ENCODE measurements at regions not wholly inside any gene's neighbourhood (a gene's known extent, or its start where the extent isn't known, plus 50 kb on each side); places are given as distances from the start of the nearest gene placed in this dataset.

- no peaks in the 10 kb centered on the region for H3K9me3 ChIP-seq
- no peak overlapping the region for H3K27ac ChIP-seq
- TF ChIP-seq, protein P1, sequence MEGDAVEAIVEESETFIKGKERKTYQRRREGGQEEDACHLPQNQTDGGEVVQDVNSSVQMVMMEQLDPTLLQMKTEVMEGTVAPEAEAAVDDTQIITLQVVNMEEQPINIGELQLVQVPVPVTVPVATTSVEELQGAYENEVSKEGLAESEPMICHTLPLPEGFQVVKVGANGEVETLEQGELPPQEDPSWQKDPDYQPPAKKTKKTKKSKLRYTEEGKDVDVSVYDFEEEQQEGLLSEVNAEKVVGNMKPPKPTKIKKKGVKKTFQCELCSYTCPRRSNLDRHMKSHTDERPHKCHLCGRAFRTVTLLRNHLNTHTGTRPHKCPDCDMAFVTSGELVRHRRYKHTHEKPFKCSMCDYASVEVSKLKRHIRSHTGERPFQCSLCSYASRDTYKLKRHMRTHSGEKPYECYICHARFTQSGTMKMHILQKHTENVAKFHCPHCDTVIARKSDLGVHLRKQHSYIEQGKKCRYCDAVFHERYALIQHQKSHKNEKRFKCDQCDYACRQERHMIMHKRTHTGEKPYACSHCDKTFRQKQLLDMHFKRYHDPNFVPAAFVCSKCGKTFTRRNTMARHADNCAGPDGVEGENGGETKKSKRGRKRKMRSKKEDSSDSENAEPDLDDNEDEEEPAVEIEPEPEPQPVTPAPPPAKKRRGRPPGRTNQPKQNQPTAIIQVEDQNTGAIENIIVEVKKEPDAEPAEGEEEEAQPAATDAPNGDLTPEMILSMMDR (IDR thresholded peaks at IDR 0.05) = no peak
- H3K36me3 ChIP-seq = no peaks in the 10 kb centered on the region
- no peak for DNase-seq
- H3K4me1 ChIP-seq = no peaks in the 10 kb centered on the region
- intact Hi-C loops (cut with DNase I) = no loop called here
- no peaks in the 10 kb centered on the region for H3K27me3 ChIP-seq
- H3K9ac ChIP-seq (ENCODE audit: low read depth in 2 of 2, low read length in 2 of 2) = no peak overlapping the region
- H3K4me3 ChIP-seq = no peak overlapping the region
Measured at GRCh38 chr4:96992443-96992842, 1150.8 kb downstream of the STPG2 start.

GRCh38 chr4:96993560-96993959, 1149.7 kb downstream of the STPG2 start:
- DNase-seq = no peak
- no peaks in the 10 kb centered on the region for H3K4me1 ChIP-seq
- H3K9me3 ChIP-seq = no peaks in the 10 kb centered on the region
- no peaks in the 10 kb centered on the region for H3K27me3 ChIP-seq
- no peak overlapping the region for H3K27ac ChIP-seq
- no peaks in the 10 kb centered on the region for H3K36me3 ChIP-seq
- TF ChIP-seq, protein P1 (IDR thresholded peaks at IDR 0.05) = no peak
- H3K9ac ChIP-seq (ENCODE audit: low read depth in 2 of 2, low read length in 2 of 2) = no peak overlapping the region
- H3K4me3 ChIP-seq = no peak overlapping the region
- intact Hi-C loops (cut with DNase I) = no loop called here

GRCh38 chr4:97003715-97004114, 1139.6 kb downstream of the STPG2 start:
- Histone ChIP-seq H3K4me3 (no peak overlapping the region), H3K9ac (ENCODE audit: low read depth in 2 of 2, low read length in 2 of 2) (no peak overlapping the region), H3K4me1 (no peaks in the 10 kb centered on the region), H3K27ac (no peak overlapping the region), H3K9me3 (no peaks in the 10 kb centered on the region), H3K27me3 (no peaks in the 10 kb centered on the region), H3K36me3 (no peaks in the 10 kb centered on the region)
- TF ChIP-seq, protein P1 (IDR thresholded peaks at IDR 0.05) = no peak
- no peak for DNase-seq
- intact Hi-C loops (cut with DNase I) = no loop called here

DNA sequence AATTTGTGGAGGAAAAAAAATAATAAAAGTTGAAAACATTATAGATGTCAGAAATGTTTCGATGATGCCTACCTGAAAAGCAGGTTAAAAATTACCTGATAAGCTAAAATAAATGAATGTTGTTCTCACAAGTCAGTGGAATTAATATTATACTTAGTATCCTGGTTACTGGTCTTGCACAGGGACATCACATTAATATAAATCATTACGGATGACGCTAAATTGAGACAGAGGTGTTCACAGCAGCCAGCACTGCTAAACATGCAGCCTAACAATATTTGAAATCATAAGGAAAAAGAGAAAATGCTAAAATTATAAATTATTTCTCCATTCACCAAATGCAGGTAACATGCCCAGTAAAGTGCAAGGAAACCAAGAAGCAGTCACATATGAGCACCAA, 1130.0 kb downstream of the STPG2 start:
- Histone ChIP-seq H3K36me3 (no peaks in the 10 kb centered on the region), H3K9me3 (no peaks in the 10 kb centered on the region), H3K9ac (ENCODE audit: low read depth in 2 of 2, low read length in 2 of 2) (no peak overlapping the region), H3K4me3 (no peak overlapping the region), H3K27me3 (no peaks in the 10 kb centered on the region), H3K4me1 (no peaks in the 10 kb centered on the region), H3K27ac (no peak overlapping the region)
- DNase-seq = no peak
- intact Hi-C loops (cut with DNase I) = no loop called here
- TF ChIP-seq, protein P1 (IDR thresholded peaks at IDR 0.05) = no peak

DNA sequence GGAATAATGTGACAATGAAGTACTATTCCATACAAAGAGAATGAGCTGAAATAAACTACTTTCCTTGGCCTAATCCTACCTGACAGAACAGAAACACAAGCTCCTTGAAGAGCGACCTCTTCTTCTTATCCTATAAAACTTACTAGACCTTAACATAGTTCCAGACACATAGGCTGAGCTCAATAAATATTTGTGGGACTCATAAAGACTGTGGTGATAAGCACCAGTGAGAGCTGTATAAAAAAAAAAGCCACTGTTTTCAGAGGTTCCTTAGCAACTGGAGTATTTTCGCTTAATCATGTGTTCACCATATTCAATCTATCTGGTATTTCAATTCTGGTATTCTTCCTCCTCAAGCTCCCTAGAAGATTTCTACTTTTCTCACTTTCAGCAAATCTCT, 1129.6 kb downstream of the STPG2 start:
- Histone ChIP-seq H3K4me3 (no peak overlapping the region), H3K9me3 (no peaks in the 10 kb centered on the region), H3K27me3 (no peaks in the 10 kb centered on the region), H3K27ac (no peak overlapping the region), H3K9ac (ENCODE audit: low read depth in 2 of 2, low read length in 2 of 2) (no peak overlapping the region), H3K4me1 (no peaks in the 10 kb centered on the region), H3K36me3 (no peaks in the 10 kb centered on the region)
- TF ChIP-seq, protein P1 (IDR thresholded peaks at IDR 0.05) = no peak
- no peak for DNase-seq
- intact Hi-C loops (cut with DNase I) = no loop called here

DNA sequence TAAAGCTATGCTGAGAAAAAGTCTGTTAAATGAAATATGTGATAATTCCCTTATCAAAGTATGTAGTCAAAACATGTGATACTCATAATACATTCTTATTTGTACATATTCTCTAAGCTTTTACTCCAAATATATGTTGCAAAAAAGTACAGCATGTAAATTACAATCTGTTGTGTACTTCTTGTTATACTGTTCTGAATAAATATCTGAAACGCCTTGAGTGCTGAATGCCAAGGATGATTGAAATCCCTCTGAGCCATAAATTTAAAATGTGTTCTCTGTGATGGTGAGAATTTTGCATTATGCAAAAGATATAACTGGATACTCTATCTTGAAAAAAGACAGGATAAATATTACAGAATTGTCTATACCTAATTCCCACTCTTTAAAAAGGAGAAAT, 1128.0 kb downstream of the STPG2 start:
- no peak overlapping the region for H3K27ac ChIP-seq
- H3K36me3 ChIP-seq = no peaks in the 10 kb centered on the region
- no peaks in the 10 kb centered on the region for H3K9me3 ChIP-seq
- no peaks in the 10 kb centered on the region for H3K27me3 ChIP-seq
- TF ChIP-seq, protein P1 (IDR thresholded peaks at IDR 0.05) = no peak
- DNase-seq = no peak
- no peaks in the 10 kb centered on the region for H3K4me1 ChIP-seq
- intact Hi-C loops (cut with DNase I) = no loop called here
- no peak overlapping the region for H3K9ac ChIP-seq (ENCODE audit: low read depth in 2 of 2, low read length in 2 of 2)
- no peak overlapping the region for H3K4me3 ChIP-seq
